GM12874 (cell line): ENCODE measurements at regions not wholly inside any gene's neighbourhood (a gene's known extent, or its start where the extent isn't known, plus 50 kb on each side); places are given as distances from the start of the nearest gene placed in this dataset.

ENCODE experiments used
- CTCF ChIP-seq: IDR thresholded peaks from 2 replicates; pipeline ENCODE4 v1.5.1; 2011; ENCODE audit warnings: low read depth, mild to moderate bottlenecking, control low read depth, low read length, moderate library complexity; ENCODE audit not compliant: insufficient read depth

GRCh38 chr6:126963077-126963809 lies 155.2 kb upstream of the RSPO3 start:
- TF ChIP-seq CTCF, result no peak

GRCh38 chr6:126967296-126968005 lies 151.0 kb upstream of the RSPO3 start:
- no peak for TF ChIP-seq CTCF

- no peak for TF ChIP-seq CTCF
Measured at GRCh38 chr6:126976253-126976797, 142.1 kb upstream of the RSPO3 start.

DNA sequence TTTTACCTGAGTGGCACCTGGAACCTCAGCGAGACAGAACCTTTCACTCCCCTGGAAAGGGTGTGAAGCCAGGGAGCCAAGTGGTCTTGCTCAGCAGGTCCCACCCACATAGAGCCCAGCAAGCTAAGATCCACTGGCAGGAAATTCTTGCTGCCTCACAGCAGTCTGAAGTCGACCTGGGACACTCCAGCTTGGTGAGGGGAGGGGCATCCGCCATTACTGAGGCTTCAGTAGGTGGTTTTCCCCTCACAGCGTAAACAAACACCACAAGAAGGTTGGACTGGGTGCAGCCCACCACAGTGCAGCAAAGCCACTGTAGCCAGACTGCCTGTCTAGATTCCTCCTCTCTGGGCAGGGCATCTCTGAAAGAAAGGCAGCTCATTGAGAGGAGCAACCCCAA lies 134.7 kb upstream of the RSPO3 start:
- TF ChIP-seq CTCF, result no peak

GRCh38 chr6:127000631-127001030 lies 117.8 kb upstream of the RSPO3 start:
- TF ChIP-seq CTCF, result no peak

DNA sequence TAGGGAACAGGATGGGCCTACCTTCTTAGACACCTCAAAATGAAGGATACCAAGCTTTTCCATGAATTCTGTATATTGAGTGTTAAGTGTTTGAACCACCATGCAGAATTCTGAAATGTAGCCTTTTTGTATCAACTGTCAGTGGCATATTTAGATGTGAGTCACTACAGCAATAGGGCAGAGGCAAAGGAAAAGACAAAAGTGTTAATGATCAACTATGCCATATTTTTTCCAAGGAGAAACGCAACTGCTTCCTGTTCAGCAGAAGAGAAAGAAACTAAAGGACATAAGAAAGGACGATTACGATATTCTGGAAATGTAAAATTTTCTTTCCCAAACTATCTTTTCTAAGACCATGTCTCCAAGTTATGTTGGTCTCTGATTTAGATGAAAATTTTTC lies 104.6 kb upstream of the RSPO3 start:
- TF ChIP-seq CTCF, result no peak

DNA sequence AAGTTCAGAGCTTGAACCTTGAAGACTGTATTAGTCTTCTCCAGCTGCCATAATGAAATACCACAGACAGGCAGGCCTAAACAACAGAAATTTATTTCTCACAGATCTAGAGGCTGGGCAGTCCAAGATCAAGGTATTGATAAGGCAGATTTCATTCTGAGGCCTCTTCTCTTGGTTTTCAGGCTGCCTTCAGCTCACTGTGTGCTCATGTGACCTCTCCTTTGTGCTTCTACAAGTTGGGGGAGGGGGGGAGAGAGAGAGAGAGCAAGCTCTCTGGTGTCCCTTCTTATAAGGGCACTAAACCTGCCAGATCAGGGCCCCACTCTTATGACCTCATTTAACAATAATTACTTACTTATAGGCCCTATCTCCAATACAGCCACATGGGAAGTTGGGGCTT lies 102.6 kb upstream of the RSPO3 start:
- TF ChIP-seq CTCF, result no peak
